ENCODE measurements at regions not wholly inside any gene's neighbourhood (a gene's known extent, or its start where the extent isn't known, plus 50 kb on each side); places are given as distances from the start of the nearest gene placed in this dataset.
A peak's percentile ranks its signal among the peaks of the same experiment; 100 is the strongest.

DNA sequence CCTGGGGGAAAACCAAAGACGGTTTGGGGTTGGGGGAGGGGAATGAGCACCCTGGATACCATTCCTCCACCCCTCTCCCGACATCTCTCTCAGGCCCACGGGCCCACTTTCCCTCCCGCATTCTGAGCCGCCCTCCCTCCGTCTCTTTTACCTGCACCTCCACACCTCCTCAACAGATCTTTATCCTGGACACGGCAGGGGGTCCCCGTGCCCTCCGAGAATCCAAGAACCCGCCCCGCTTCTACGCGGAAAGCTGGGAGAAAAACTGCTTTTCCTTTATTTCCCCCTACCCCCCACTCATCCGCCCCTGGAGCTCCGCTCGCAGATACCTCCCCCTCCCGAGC is 108.8 kb downstream of the NAV1 start:
- DNase-seq = no peak
- H3K36me3 ChIP-seq = no peaks in the 10 kb centered on the region
- H3K9me3 ChIP-seq = no peaks in the 10 kb centered on the region
- ATAC-seq = no peak
- 39% methylated on average over 17 of the region's 17 CpGs for WGBS (ENCODE audit: insufficient coverage, low coverage, low lambda C conversion rate, missing lambda C conversion rate)
- H3K27ac ChIP-seq = no peak overlapping the region
- H3K4me1 ChIP-seq = peaks cover 0 to 13% (median 0%) of the 10 kb centered on the region in 4 donors
- intact Hi-C loops (cut with DNase I) = no loop called here
- H3K27me3 ChIP-seq = peaks cover 0 to 19% of the 10 kb centered on the region in 2 donors
- TF ChIP-seq CTCF (IDR thresholded peaks at IDR 0.05) = no peak
- TF ChIP-seq POLR2A (IDR thresholded peaks at IDR 0.05) = no peak
- no peak overlapping the region for H3K4me3 ChIP-seq

DNA sequence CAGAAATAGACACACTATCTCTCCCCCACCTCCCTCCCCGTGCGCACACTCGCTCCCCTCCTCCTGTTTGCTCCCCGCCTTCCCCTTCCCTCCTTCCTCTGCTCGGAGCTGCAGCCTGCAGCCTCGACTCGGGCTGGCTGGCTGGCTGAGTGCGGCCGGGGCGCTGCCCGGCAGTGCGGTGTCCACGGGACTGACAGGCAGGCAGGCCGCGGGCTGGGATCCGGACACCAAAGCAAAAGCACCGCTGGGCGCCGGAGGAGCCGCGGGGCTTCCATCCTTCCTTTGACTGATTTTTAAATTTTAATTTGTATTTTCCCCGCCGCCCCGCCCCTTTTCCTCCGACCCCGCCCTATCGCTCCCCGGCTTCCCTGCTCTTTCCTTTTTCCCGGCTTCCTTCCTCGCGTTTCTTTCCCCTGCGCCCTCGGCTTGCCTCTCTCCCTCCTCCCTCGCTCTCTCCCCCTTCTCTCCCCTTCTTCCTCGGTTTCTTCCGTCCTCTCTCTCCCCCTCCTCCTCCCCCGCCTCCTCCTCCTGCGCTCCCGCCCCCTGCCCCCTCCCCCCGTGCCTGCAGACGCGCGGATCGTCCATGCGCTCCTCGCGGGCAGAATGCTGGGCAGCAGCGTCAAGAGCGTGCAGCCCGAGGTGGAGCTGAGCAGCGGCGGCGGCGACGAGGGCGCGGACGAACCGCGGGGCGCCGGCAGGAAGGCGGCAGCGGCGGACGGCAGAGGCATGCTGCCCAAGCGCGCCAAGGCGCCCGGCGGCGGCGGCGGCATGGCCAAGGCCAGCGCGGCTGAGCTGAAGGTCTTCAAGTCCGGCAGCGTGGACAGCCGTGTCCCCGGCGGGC is 109.4 kb downstream of the NAV1 start:
- TF ChIP-seq CTCF (IDR thresholded peaks at IDR 0.05) (no peak), POLR2A (IDR thresholded peaks at IDR 0.05) (no peak)
- intact Hi-C loops (cut with DNase I) = no loop called here
- Histone ChIP-seq H3K36me3 (no peaks in the 10 kb centered on the region), H3K4me3 (peak overlapping the region; percentile 27 to 32 (median 31)), H3K9me3 (no peaks in the 10 kb centered on the region), H3K4me1 (peaks cover 0 to 13% (median 0%) of the 10 kb centered on the region in 4 donors), H3K27me3 (peaks cover 0 to 19% of the 10 kb centered on the region in 2 donors), H3K27ac (no peak overlapping the region)
- 1% methylated on average over 37 of the region's 81 CpGs for WGBS (ENCODE audit: insufficient coverage, low coverage, low lambda C conversion rate, missing lambda C conversion rate)
- DNase-seq (peak in 1 of 3 donors; percentile 43), ATAC-seq (peak; percentile 63 to 69 (median 66))

DNA sequence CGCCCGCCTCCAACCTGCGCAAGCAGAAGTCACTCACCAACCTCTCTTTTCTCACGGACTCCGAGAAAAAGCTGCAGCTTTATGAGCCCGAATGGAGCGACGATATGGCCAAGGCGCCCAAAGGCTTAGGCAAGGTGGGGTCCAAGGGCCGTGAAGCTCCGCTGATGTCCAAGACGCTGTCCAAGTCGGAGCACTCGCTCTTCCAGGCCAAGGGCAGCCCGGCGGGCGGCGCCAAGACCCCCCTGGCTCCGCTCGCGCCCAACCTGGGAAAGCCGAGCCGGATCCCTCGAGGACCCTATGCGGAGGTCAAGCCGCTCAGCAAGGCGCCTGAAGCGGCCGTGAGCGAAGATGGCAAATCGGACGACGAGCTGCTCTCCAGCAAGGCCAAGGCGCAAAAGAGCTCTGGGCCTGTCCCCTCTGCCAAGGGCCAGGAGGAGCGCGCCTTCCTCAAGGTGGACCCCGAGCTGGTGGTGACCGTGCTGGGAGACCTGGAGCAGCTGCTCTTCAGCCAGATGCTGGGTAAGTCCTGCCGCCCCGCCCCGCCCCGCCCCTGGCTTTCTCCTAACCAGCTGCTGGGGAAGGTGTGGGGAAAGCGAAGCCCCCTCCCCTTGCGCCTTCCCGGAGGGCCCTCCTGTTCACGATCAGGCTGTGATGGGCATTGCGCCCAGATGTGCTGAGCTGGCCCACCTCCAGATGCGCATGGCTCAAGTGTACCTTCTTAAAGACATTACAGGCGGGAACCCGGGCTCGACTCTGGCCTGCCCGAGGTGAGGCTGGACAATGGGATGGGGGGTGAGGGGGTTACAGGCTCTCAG is 110.2 kb downstream of the NAV1 start:
- H3K27ac ChIP-seq = no peak overlapping the region
- TF ChIP-seq CTCF (IDR thresholded peaks at IDR 0.05) = no peak
- TF ChIP-seq POLR2A (IDR thresholded peaks at IDR 0.05) = no peak
- peak overlapping the region; percentile 27 to 32 (median 31) for H3K4me3 ChIP-seq
- DNase-seq (no peak), ATAC-seq (peak in 1 of 4 donors; percentile 3)
- H3K4me1 ChIP-seq = peaks cover 0 to 13% (median 0%) of the 10 kb centered on the region in 4 donors
- 13% methylated on average over 3 of the region's 52 CpGs for WGBS (ENCODE audit: insufficient coverage, low coverage, low lambda C conversion rate, missing lambda C conversion rate)
- H3K36me3 ChIP-seq = no peaks in the 10 kb centered on the region
- H3K9me3 ChIP-seq = no peaks in the 10 kb centered on the region
- intact Hi-C loops (cut with DNase I) = no loop called here
- peaks cover 0 to 19% of the 10 kb centered on the region in 2 donors for H3K27me3 ChIP-seq

- no peak for TF ChIP-seq CTCF (IDR thresholded peaks at IDR 0.05)
- TF ChIP-seq POLR2A (IDR thresholded peaks at IDR 0.05) = no peak
- DNase-seq = peak; percentile 45 to 66 (median 61)
- Histone ChIP-seq H3K36me3 (no peaks in the 10 kb centered on the region), H3K4me1 (peaks cover 0 to 13% (median 0%) of the 10 kb centered on the region in 4 donors), H3K27ac (no peak overlapping the region), H3K9me3 (no peaks in the 10 kb centered on the region), H3K4me3 (peak overlapping the region; percentile 25 to 51 (median 27)), H3K27me3 (peaks cover 0 to 19% of the 10 kb centered on the region in 2 donors)
- intact Hi-C loops (cut with DNase I) = no loop called here
- ATAC-seq = peak; percentile 3 to 58 (median 51)
- WGBS (ENCODE audit: insufficient coverage, low coverage, low lambda C conversion rate, missing lambda C conversion rate) = 23% methylated on average over 6 of the region's 64 CpGs
Measured at GRCh38 chr1:201649761-201650622, 111.1 kb downstream of the NAV1 start.

Measured in right lobe of liver (tissue), 6 donors.